ENCODE measurements at regions not wholly inside any gene's neighbourhood (a gene's known extent, or its start where the extent isn't known, plus 50 kb on each side); places are given as distances from the start of the nearest gene placed in this dataset.

DNA sequence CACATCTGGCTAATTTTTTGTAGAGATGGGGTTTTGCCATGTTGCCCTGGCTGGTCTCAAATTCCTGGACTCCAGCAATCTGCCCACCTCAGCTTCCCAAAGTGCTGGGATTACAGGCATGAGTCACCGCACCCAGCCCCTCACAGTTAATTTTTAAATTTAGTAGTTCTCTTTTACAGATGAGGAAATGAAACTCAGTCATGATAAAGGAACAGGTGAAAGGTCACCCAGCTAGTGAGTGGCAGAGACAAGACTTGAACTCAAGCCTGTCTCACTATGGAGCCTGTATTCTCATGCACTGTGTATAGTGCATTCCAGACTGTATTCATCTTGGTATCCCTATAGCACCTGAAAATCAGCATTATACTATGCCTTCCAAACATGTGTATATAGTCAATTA is 77.1 kb upstream of the WSB1 start:
- TF ChIP-seq, protein P1, sequence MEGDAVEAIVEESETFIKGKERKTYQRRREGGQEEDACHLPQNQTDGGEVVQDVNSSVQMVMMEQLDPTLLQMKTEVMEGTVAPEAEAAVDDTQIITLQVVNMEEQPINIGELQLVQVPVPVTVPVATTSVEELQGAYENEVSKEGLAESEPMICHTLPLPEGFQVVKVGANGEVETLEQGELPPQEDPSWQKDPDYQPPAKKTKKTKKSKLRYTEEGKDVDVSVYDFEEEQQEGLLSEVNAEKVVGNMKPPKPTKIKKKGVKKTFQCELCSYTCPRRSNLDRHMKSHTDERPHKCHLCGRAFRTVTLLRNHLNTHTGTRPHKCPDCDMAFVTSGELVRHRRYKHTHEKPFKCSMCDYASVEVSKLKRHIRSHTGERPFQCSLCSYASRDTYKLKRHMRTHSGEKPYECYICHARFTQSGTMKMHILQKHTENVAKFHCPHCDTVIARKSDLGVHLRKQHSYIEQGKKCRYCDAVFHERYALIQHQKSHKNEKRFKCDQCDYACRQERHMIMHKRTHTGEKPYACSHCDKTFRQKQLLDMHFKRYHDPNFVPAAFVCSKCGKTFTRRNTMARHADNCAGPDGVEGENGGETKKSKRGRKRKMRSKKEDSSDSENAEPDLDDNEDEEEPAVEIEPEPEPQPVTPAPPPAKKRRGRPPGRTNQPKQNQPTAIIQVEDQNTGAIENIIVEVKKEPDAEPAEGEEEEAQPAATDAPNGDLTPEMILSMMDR (IDR thresholded peaks at IDR 0.05; ENCODE audit: poor library complexity, severe bottlenecking) = no peak
- TF ChIP-seq EZH2 (IDR thresholded peaks at IDR 0.05; ENCODE audit: borderline replicate concordance, insufficient read depth, low read length, poor library complexity, severe bottlenecking) = no peak
- no peak for TF ChIP-seq POLR2AphosphoS5 (IDR thresholded peaks at IDR 0.05)
- TF ChIP-seq MXI1 (conservative IDR thresholded peaks at IDR 0.05; ENCODE audit: poor library complexity, severe bottlenecking) = no peak
- no peak for TF ChIP-seq EP300 (conservative IDR thresholded peaks at IDR 0.05; ENCODE audit: poor library complexity, severe bottlenecking)
- TF ChIP-seq, protein P2, sequence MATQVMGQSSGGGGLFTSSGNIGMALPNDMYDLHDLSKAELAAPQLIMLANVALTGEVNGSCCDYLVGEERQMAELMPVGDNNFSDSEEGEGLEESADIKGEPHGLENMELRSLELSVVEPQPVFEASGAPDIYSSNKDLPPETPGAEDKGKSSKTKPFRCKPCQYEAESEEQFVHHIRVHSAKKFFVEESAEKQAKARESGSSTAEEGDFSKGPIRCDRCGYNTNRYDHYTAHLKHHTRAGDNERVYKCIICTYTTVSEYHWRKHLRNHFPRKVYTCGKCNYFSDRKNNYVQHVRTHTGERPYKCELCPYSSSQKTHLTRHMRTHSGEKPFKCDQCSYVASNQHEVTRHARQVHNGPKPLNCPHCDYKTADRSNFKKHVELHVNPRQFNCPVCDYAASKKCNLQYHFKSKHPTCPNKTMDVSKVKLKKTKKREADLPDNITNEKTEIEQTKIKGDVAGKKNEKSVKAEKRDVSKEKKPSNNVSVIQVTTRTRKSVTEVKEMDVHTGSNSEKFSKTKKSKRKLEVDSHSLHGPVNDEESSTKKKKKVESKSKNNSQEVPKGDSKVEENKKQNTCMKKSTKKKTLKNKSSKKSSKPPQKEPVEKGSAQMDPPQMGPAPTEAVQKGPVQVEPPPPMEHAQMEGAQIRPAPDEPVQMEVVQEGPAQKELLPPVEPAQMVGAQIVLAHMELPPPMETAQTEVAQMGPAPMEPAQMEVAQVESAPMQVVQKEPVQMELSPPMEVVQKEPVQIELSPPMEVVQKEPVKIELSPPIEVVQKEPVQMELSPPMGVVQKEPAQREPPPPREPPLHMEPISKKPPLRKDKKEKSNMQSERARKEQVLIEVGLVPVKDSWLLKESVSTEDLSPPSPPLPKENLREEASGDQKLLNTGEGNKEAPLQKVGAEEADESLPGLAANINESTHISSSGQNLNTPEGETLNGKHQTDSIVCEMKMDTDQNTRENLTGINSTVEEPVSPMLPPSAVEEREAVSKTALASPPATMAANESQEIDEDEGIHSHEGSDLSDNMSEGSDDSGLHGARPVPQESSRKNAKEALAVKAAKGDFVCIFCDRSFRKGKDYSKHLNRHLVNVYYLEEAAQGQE (IDR thresholded peaks at IDR 0.05; ENCODE audit: borderline replicate concordance) = no peak

Data from neural cell (in vitro differentiated cells).